AG10803 (cell line): ENCODE measurements at regions not wholly inside any gene's neighbourhood (a gene's known extent, or its start where the extent isn't known, plus 50 kb on each side); places are given as distances from the start of the nearest gene placed in this dataset.

Source experiments
- DNase-seq: peaks from one replicate; pipeline ENCODE4 v3.0.0; 2010; ENCODE audit warnings: low read depth
- H3K4me3 ChIP-seq: 2 replicates; pipeline ENCODE4 v1.5.1; 2011; ENCODE audit warnings: mild to moderate bottlenecking, low read length, control low read depth
- CTCF ChIP-seq: conservative IDR thresholded peaks from 2 replicates; pipeline ENCODE4 v1.5.1; 2011; ENCODE audit warnings: mild to moderate bottlenecking, low read length, control low read depth, inconsistent platforms

GRCh38 chr15:99873451-99873850 is 140.2 kb upstream of the LYSMD4 start:
- no peak for TF ChIP-seq CTCF
- DNase-seq: no peak
- no peak overlapping the region for H3K4me3 ChIP-seq

DNA sequence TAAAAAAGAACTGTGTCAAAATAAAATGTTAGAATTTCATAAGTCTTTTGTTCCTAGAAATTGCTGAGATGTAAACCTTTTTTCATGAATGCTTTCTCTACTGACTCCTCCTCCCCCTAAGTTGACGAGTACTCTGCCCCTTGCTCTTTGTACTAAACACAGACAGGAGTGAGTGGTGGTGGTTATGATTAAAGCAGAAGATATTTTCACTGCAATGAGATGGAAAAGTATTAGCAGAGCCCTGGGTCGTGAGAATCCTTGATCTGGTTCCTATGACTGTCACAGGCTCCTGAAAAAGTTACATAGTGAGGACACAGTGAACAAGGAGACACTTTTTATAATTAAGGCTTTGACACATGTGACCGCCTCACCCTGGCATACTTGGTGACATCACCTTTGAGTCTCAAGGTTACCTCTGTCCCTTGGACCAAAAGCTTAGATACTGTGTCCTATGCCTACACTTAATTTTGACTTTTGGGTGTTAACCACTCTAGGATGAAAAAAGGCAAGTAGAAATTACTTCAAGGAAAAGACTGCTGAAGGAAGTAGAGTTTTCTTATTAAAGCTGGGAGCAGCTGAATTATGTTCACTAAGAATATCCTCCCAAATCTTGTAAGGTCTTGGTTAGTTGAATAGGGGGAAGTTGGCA is 130.4 kb upstream of the LYSMD4 start:
- no peak for DNase-seq
- no peak for TF ChIP-seq CTCF
- H3K4me3 ChIP-seq: no peak overlapping the region

- H3K4me3 ChIP-seq: no peak overlapping the region
- DNase-seq: no peak
- no peak for TF ChIP-seq CTCF
These were observed 124.6 kb upstream of the LYSMD4 start for GRCh38 chr15:99857836-99858235.

DNA sequence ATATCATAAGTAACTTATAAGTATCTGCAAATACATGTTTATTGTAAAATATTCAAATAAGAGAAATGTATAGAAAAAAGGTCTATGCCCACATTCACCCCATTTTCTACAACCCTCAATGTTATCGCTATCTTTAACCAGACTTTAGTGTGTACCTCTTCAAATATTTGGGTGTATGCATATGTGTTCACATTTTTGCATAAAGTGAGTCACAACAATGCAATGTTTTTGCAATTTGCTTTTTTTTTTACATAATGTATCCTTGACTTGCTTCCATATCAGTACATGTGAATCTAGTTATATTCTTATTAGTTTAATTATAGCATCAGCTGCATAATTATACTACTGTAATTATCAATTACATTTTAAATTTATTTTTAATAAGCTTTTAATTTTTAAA is 117.3 kb upstream of the LYSMD4 start:
- TF ChIP-seq CTCF: no peak
- DNase-seq: peak; percentile 2
- no peak overlapping the region for H3K4me3 ChIP-seq

- H3K4me3 ChIP-seq: no peak overlapping the region
- no peak for TF ChIP-seq CTCF
- peak; percentile 0 for DNase-seq
These were observed 111.8 kb upstream of the LYSMD4 start for GRCh38 chr15:99845009-99845408.

DNA sequence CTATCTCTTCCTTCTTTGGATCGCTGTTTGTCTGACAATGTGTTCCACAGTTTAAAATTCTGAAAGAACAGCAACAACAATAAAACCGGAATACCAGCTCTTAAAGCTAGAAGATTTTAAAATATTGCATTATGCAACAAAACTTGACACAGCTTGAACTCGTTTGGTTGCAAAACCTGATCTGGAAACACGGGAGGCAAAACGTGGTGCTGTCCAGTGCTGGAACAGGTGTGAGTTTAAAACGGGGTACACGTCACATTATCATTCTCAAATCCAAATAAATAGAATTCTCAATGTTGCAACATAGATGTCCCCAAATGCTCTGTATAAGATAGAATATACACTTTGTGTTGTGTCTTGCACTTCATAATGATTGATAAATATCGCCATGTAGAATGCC is 110.9 kb upstream of the LYSMD4 start:
- no peak overlapping the region for H3K4me3 ChIP-seq
- DNase-seq: no peak
- no peak for TF ChIP-seq CTCF

DNA sequence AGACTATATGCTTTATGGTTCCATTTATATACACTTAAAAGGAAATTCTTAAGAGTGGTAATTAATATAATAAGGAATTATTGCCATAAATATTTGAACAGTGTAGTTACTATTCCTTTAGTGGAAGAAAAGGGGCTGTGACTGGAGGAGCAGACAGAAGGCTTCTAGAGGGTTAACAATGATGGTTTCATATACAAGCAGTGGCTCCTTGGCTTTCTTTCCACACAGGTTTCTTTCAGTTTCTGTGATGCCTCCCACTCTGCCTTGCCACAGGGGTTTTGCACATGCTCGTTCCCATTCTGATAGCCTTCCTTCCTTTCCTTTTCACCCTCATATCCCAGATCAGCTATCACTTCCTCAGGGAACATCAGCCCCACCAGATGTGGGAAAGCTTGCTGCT is 108.8 kb upstream of the LYSMD4 start:
- no peak overlapping the region for H3K4me3 ChIP-seq
- no peak for DNase-seq
- TF ChIP-seq CTCF: no peak
